GM10248 (cell line): ENCODE measurements at regions not wholly inside any gene's neighbourhood (a gene's known extent, or its start where the extent isn't known, plus 50 kb on each side); places are given as distances from the start of the nearest gene placed in this dataset.

Experiments
- CTCF ChIA-PET: fragments of 300-600 bp; sonication (Branson Sonifier 250); formaldehyde crosslinking; extraction: SDS; loops from one replicate; lab custom pipeline; 2021; ENCODE audit warnings: antibody characterized with exemption; lab: Yijun Ruan, JAX
- POLR2A ChIA-PET: fragments of 350-650 bp; sonication (Branson Sonifier 250); formaldehyde crosslinking; extraction: SDS; loops from one replicate; lab custom pipeline; 2020; ENCODE audit warnings: antibody characterized with exemption; lab: Yijun Ruan, JAX
- DNase-seq: peaks from one replicate; pipeline ENCODE4 v3.0.0; 2012; ENCODE audit errors: extremely low spot score
- CTCF ChIP-seq: IDR thresholded peaks from 2 replicates; pipeline ENCODE4 v1.5.1; 2012; ENCODE audit warnings: mild to moderate bottlenecking, low read depth; ENCODE audit errors: extremely low read depth, missing control alignments, control extremely low read depth

- no peak for DNase-seq
- no peak for TF ChIP-seq CTCF
- ChIA-PET CTCF (no interaction called here), POLR2A (no interaction called here)
Measured at GRCh38 chr1:213561870-213562269, 425.9 kb upstream of the PROX1 start.

GRCh38 chr1:213564215-213564659 lies 423.5 kb upstream of the PROX1 start:
- peak; percentile 9 for TF ChIP-seq CTCF
- ChIA-PET POLR2A (no interaction called here), CTCF (no interaction called here)
- DNase-seq: no peak

GRCh38 chr1:213568929-213569815 lies 418.6 kb upstream of the PROX1 start:
- ChIA-PET POLR2A (no interaction called here), CTCF (no interaction called here)
- no peak for TF ChIP-seq CTCF
- no peak for DNase-seq

- POLR2A ChIA-PET: no interaction called here
Measured at GRCh38 chr1:213569816-213570150, 418.0 kb upstream of the PROX1 start.

GRCh38 chr1:213570487-213570886 lies 417.3 kb upstream of the PROX1 start:
- ChIA-PET CTCF (no interaction called here), POLR2A (no interaction called here)
- DNase-seq: no peak
- TF ChIP-seq CTCF: no peak

More at GRCh38 chr1:213569816-213570150, 418.0 kb upstream of the PROX1 start:
- no peak for DNase-seq
- no peak for TF ChIP-seq CTCF
- CTCF ChIA-PET: no interaction called here

- no peak for TF ChIP-seq CTCF
- DNase-seq: no peak
- ChIA-PET POLR2A (interaction anchor here (0.5 kb wide), 1 partner anchor 212 kb away, joined by 5 read pairs; no protein-coding TSS in a partner anchor), CTCF (no interaction called here)
Measured at GRCh38 chr1:213571419-213571818, 416.4 kb upstream of the PROX1 start.

- no peak for DNase-seq
- CTCF ChIA-PET: no interaction called here
- POLR2A ChIA-PET: interaction anchor here (0.5 kb wide), 1 partner anchor 212 kb away, joined by 5 read pairs; no protein-coding TSS in a partner anchor
- no peak for TF ChIP-seq CTCF
Measured at GRCh38 chr1:213571843-213572242, 415.9 kb upstream of the PROX1 start.
